IMR-90 (cell line): ENCODE measurements at regions not wholly inside any gene's neighbourhood (a gene's known extent, or its start where the extent isn't known, plus 50 kb on each side); places are given as distances from the start of the nearest gene placed in this dataset.

Experiments
- ATAC-seq: fragments of 200-7000 bp; cut with Tn5 transposase; 2 replicates; pipeline ENCODE4 v1.9.1; 2020; ENCODE audit warnings: low read depth, mild to moderate bottlenecking, moderate library complexity
- BruUV-seq: library from RNA; stranded (reverse); fragments of 400-500 nt; replicated peaks from 2 replicates; lab custom pipeline; 2021; lab: Mats Ljungman, UMichigan
- CTCF ChIA-PET: fragments of 300-600 bp; formaldehyde crosslinking; extraction: SDS; loops from one replicate; lab custom pipeline; 2021; ENCODE audit warnings: antibody characterized with exemption; lab: Yijun Ruan, JAX
- POLR2A ChIA-PET: fragments of 300-600 bp; sonication (Branson Sonifier 250); formaldehyde crosslinking; loops from one replicate; lab custom pipeline; 2022; ENCODE audit warnings: antibody characterized with exemption; ENCODE audit not compliant: unreplicated experiment; lab: Charles Lee
- DNase-seq: peaks from one replicate; pipeline ENCODE4 v3.0.0; 2013
- H2AFZ ChIP-seq: replicated peaks from 2 replicates; pipeline ENCODE3; 2013; ENCODE audit warnings: low read length, mild to moderate bottlenecking; ENCODE audit not compliant: poor library complexity
- H2AK5ac ChIP-seq: 2 replicates; pipeline ENCODE4 v1.6.1; 2013; ENCODE audit warnings: low read depth, low read length, inconsistent platforms
- H2AK9ac ChIP-seq: replicated peaks from 2 replicates; pipeline ENCODE3; 2013; ENCODE audit warnings: mild to moderate bottlenecking, low read depth, low read length, moderate library complexity; ENCODE audit not compliant: poor library complexity
- H2BK120ac ChIP-seq: 2 replicates; pipeline ENCODE4 v1.6.1; 2013; ENCODE audit warnings: low read depth, low read length, inconsistent platforms
- H2BK15ac ChIP-seq: 3 replicates; pipeline ENCODE4 v1.6.1; 2013; ENCODE audit warnings: low read depth, low read length, inconsistent platforms
- H2BK20ac ChIP-seq: 2 replicates; pipeline ENCODE4 v1.6.1; 2013; ENCODE audit warnings: low read depth, mild to moderate bottlenecking, inconsistent platforms, low read length, moderate library complexity
- H2BK5ac ChIP-seq: 2 replicates; pipeline ENCODE4 v1.6.1; 2013; ENCODE audit warnings: mild to moderate bottlenecking, low read depth, low read length, inconsistent platforms; ENCODE audit not compliant: poor library complexity, severe bottlenecking
- H3K14ac ChIP-seq: replicated peaks from 2 replicates; pipeline ENCODE4 v1.6.1; 2013; ENCODE audit warnings: low read depth, low read length, inconsistent platforms
- H3K18ac ChIP-seq: 2 replicates; pipeline ENCODE4 v1.6.1; 2013; ENCODE audit warnings: low read depth, low read length, control low read depth
- H3K23ac ChIP-seq: 2 replicates; pipeline ENCODE4 v1.6.1; 2013; ENCODE audit warnings: low read depth, low read length, inconsistent platforms
- H3K27ac ChIP-seq: 2 replicates; pipeline ENCODE4 v1.5.1; 2013; ENCODE audit warnings: mild to moderate bottlenecking, control low read depth, low read length; ENCODE audit not compliant: insufficient read depth
- H3K27me3 ChIP-seq: 2 replicates; pipeline ENCODE4 v1.6.1; 2013; ENCODE audit warnings: low read length; ENCODE audit not compliant: control insufficient read depth, insufficient read depth
- H3K36me3 ChIP-seq: 2 replicates; pipeline ENCODE4 v1.6.1; 2013; ENCODE audit warnings: low read length, mixed read lengths; ENCODE audit not compliant: control insufficient read depth, insufficient read depth
- H3K4ac ChIP-seq: 2 replicates; pipeline ENCODE4 v1.6.1; 2013; ENCODE audit warnings: low read depth, low read length, inconsistent platforms
- H3K4me1 ChIP-seq: 2 replicates; pipeline ENCODE4 v1.6.1; 2013; ENCODE audit warnings: low read length, mixed read lengths; ENCODE audit not compliant: control insufficient read depth, insufficient read depth
- H3K4me2 ChIP-seq: 2 replicates; pipeline ENCODE4 v1.6.1; 2013; ENCODE audit warnings: low read depth, mild to moderate bottlenecking, control low read depth, low read length, moderate library complexity
- H3K4me3 ChIP-seq: 2 replicates; pipeline ENCODE4 v1.5.1; 2013; ENCODE audit warnings: low read depth, mild to moderate bottlenecking, control low read depth, low read length, moderate library complexity; ENCODE audit not compliant: insufficient read depth
- H3K56ac ChIP-seq: 2 replicates; pipeline ENCODE4 v1.6.1; 2013; ENCODE audit warnings: low read length, inconsistent platforms; ENCODE audit not compliant: insufficient read depth; ENCODE audit errors: extremely low read depth
- H3K79me1 ChIP-seq, 2 experiments: 2 replicates each; pipeline ENCODE4 v1.6.1; 2013; ENCODE audit warnings: low read length in 2 of 2, inconsistent platforms in 1 of 2, low read depth in 1 of 2
- H3K9ac ChIP-seq: 2 replicates; pipeline ENCODE4 v1.6.1; 2013; ENCODE audit warnings: low read depth, low read length, control low read depth
- H3K9me1 ChIP-seq: 2 replicates; pipeline ENCODE4 v1.6.1; 2013; ENCODE audit warnings: low read length, inconsistent platforms; ENCODE audit not compliant: insufficient read depth
- H3K9me3 ChIP-seq: 2 replicates; pipeline ENCODE4 v1.6.1; 2013; ENCODE audit warnings: low read length; ENCODE audit not compliant: control insufficient read depth, insufficient read depth
- H4K20me1 ChIP-seq: 2 replicates; pipeline ENCODE4 v1.6.1; 2013; ENCODE audit warnings: low read length, inconsistent platforms; ENCODE audit not compliant: insufficient read depth
- H4K5ac ChIP-seq: 2 replicates; pipeline ENCODE4 v1.6.1; 2013; ENCODE audit warnings: mild to moderate bottlenecking, low read depth, low read length, control low read depth
- H4K8ac ChIP-seq, 2 experiments: 2 replicates each; pipeline ENCODE4 v1.6.1; 2013; ENCODE audit warnings: low read depth in 2 of 2, low read length in 2 of 2, control low read depth in 1 of 2, inconsistent platforms in 1 of 2
- H4K91ac ChIP-seq: 2 replicates; pipeline ENCODE4 v1.6.1; 2013; ENCODE audit warnings: low read depth, low read length, inconsistent platforms; ENCODE audit not compliant: insufficient read depth
- BHLHE40 ChIP-seq: fragments of 150-350 bp; IDR thresholded peaks from 2 replicates; pipeline ENCODE4 v1.6.1; 2016; ENCODE audit warnings: mild to moderate bottlenecking, low read depth, low read length
- CEBPB ChIP-seq: IDR thresholded peaks from 2 replicates; pipeline ENCODE4 v1.6.1; 2012; ENCODE audit warnings: low read depth, low read length, improper control_type of control experiment
- CHD1 ChIP-seq: IDR thresholded peaks from 2 replicates; pipeline ENCODE4 v1.6.1; 2012; ENCODE audit warnings: low read depth, low read length, improper control_type of control experiment
- ELK1 ChIP-seq: fragments of 150-350 bp; IDR thresholded peaks from 2 replicates; pipeline ENCODE4 v1.6.1; 2016; ENCODE audit warnings: low read depth, mild to moderate bottlenecking, low read length, moderate library complexity, borderline replicate concordance
- FOS ChIP-seq: fragments of 150-350 bp; IDR thresholded peaks from 2 replicates; pipeline ENCODE4 v1.6.1; 2016; ENCODE audit warnings: low read depth, low read length
- MAZ ChIP-seq: IDR thresholded peaks from 2 replicates; pipeline ENCODE4 v1.6.1; 2012; ENCODE audit warnings: low read depth, mild to moderate bottlenecking, low read length, improper control_type of control experiment, moderate library complexity, borderline replicate concordance
- NFE2L2 ChIP-seq: fragments of 150-350 bp; IDR thresholded peaks from 2 replicates; pipeline ENCODE4 v1.6.1; 2016; ENCODE audit warnings: low read depth, mild to moderate bottlenecking, low read length
- RCOR1 ChIP-seq: IDR thresholded peaks from 2 replicates; pipeline ENCODE4 v1.6.1; 2012; ENCODE audit warnings: mild to moderate bottlenecking, low read length, improper control_type of control experiment; ENCODE audit not compliant: insufficient replicate concordance
- RFX5 ChIP-seq: IDR thresholded peaks from 2 replicates; pipeline ENCODE4 v1.8.0; 2012; ENCODE audit warnings: low read depth, mild to moderate bottlenecking, low read length, moderate library complexity
- WGBS, 2 experiments: methylation state at CpG; one replicate each; pipeline versions ENCODE4 v1.1.5 to v1.1.7; 2013; ENCODE audit warnings: missing lambda C conversion rate in 2 of 2; ENCODE audit not compliant: insufficient read length in 1 of 2; ENCODE audit errors: extremely low coverage in 2 of 2; 5-methylcytosine and 5-hydroxymethylcytosine counted together
- dilution Hi-C: fragments of 300-500 bp; cut with HindIII; formaldehyde crosslinking; loops from one replicate; pipeline ENCODE4 v1.14.3; 2018; ENCODE audit warnings: low sequenced_read_pairs; ENCODE audit not compliant: unreplicated experiment
- in situ Hi-C: fragments of 300-500 bp; cut with MboI; formaldehyde crosslinking; loops from 3 replicates; pipeline ENCODE4 v1.14.3; 2019; ENCODE audit warnings: low sequenced_read_pairs, inconsistent platforms, mixed read lengths
- intact Hi-C: fragments of 100-400 bp; cut with micrococcal nuclease; formaldehyde crosslinking; loops from 2 replicates; pipeline ENCODE4 v1.10.0; 2022
- TF ChIP-seq, protein P1 (sequence below): fragments of 150-350 bp; IDR thresholded peaks from 2 replicates; pipeline ENCODE4 v1.6.1; 2017; ENCODE audit warnings: mild to moderate bottlenecking, antibody characterized with exemption, low read length, low read depth
- TF ChIP-seq, protein P2 (sequence below): conservative IDR thresholded peaks from 2 replicates; pipeline ENCODE4 v1.5.1; 2012; ENCODE audit warnings: mild to moderate bottlenecking, low read depth, low read length, improper control_type of control experiment

GRCh38 chr12:69087986-69088385 is 151.4 kb upstream of the CPSF6 start:
- dilution Hi-C loops = no loop called here
- Histone ChIP-seq H3K56ac (no peak overlapping the region), H4K20me1 (no peaks in the 10 kb centered on the region), H2AFZ (no peak overlapping the region), H2AK5ac (no peak overlapping the region), H3K18ac (no peak overlapping the region), H2BK5ac (no peak overlapping the region), H2AK9ac (no peak overlapping the region), H4K8ac (no peak overlapping the region), H4K5ac (no peak overlapping the region), H3K4ac (no peak overlapping the region), H3K36me3 (no peaks in the 10 kb centered on the region), H4K91ac (no peak overlapping the region), H3K23ac (no peak overlapping the region), H3K9me1 (no peaks in the 10 kb centered on the region), H3K4me1 (no peaks in the 10 kb centered on the region), H3K4me2 (no peak overlapping the region), H3K79me1 (no peaks in the 10 kb centered on the region), H2BK20ac (no peak overlapping the region), H2BK120ac (no peak overlapping the region), H2BK15ac (no peak overlapping the region), H3K27ac (no peak overlapping the region), H3K4me3 (no peak overlapping the region), H3K9ac (no peak overlapping the region), H3K27me3 (peaks cover 13% of the 10 kb centered on the region), H3K9me3 (no peaks in the 10 kb centered on the region), H3K14ac (no peak overlapping the region)
- TF ChIP-seq, protein P1, sequence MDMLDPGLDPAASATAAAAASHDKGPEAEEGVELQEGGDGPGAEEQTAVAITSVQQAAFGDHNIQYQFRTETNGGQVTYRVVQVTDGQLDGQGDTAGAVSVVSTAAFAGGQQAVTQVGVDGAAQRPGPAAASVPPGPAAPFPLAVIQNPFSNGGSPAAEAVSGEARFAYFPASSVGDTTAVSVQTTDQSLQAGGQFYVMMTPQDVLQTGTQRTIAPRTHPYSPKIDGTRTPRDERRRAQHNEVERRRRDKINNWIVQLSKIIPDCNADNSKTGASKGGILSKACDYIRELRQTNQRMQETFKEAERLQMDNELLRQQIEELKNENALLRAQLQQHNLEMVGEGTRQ = no peak
- TF ChIP-seq RFX5 (no peak), FOS (no peak), ELK1 (no peak), CEBPB (no peak), MAZ (no peak), CHD1 (no peak), NFE2L2 (no peak), BHLHE40 (no peak), RCOR1 (no peak)
- TF ChIP-seq, protein P2, sequence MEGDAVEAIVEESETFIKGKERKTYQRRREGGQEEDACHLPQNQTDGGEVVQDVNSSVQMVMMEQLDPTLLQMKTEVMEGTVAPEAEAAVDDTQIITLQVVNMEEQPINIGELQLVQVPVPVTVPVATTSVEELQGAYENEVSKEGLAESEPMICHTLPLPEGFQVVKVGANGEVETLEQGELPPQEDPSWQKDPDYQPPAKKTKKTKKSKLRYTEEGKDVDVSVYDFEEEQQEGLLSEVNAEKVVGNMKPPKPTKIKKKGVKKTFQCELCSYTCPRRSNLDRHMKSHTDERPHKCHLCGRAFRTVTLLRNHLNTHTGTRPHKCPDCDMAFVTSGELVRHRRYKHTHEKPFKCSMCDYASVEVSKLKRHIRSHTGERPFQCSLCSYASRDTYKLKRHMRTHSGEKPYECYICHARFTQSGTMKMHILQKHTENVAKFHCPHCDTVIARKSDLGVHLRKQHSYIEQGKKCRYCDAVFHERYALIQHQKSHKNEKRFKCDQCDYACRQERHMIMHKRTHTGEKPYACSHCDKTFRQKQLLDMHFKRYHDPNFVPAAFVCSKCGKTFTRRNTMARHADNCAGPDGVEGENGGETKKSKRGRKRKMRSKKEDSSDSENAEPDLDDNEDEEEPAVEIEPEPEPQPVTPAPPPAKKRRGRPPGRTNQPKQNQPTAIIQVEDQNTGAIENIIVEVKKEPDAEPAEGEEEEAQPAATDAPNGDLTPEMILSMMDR = no peak
- DNase-seq (no peak), ATAC-seq (no peak)
- POLR2A ChIA-PET = no interaction called here
- no CpG with 5 or more reads among the region's 8 CpGs for WGBS, 2 experiments
- CTCF ChIA-PET = interaction anchor here (0.6 kb wide), 1 partner anchor 966 kb away, joined by 4 read pairs; no protein-coding TSS in a partner anchor
- in situ Hi-C loops = no loop called here
- BruUV-seq = no TSS peak
- intact Hi-C loops = no loop called here
